ENCODE measurements at regions not wholly inside any gene's neighbourhood (a gene's known extent, or its start where the extent isn't known, plus 50 kb on each side); places are given as distances from the start of the nearest gene placed in this dataset.

GRCh38 chr4:62953752-62954151 is 1455.5 kb downstream of the TECRL start:
- Histone ChIP-seq H3K27me3 (ENCODE audit: insufficient read depth) (no peaks in the 10 kb centered on the region), H3K4me2 (peak overlapping the region; percentile 17), H3K36me3 (ENCODE audit: insufficient read depth) (no peaks in the 10 kb centered on the region), H4K20me1 (replicated peaks; ENCODE audit: insufficient read depth) (no peaks in the 10 kb centered on the region), H3F3A (replicated peaks; ENCODE audit: low read depth) (no peaks in the 10 kb centered on the region), H3K9me2 (ENCODE audit: insufficient read depth) (0 out of 2 replicates have a peak, but pooled peaks cover 6% of the 10 kb centered on the region), H3K27ac (ENCODE audit: low read depth) (no peak overlapping the region), H2AFZ (no peak overlapping the region), H3K4me1 (ENCODE audit: insufficient read depth) (peaks cover 15% of the 10 kb centered on the region), H3K4me3 (no peak overlapping the region; the same call in 1 of the 2 replicates), H3K79me2 (replicated peaks; ENCODE audit: insufficient read depth) (no peaks in the 10 kb centered on the region)
- H3K36me3 Mint-ChIP-seq (ENCODE audit: low read depth) = no peaks in the 10 kb centered on the region
- peak overlapping the region; percentile 53; the same call in 1 of the 2 replicates for H3K27ac Mint-ChIP-seq
- peaks cover 19% of the 10 kb centered on the region for H3K4me1 Mint-ChIP-seq
- DNase-seq (ENCODE audit: low spot score) = peak; percentile 72
- ATAC-seq = peak; percentile 91
- H3K27me3 Mint-ChIP-seq (ENCODE audit: insufficient read depth, low read depth, poor library complexity) = no peaks in the 10 kb centered on the region
- TF ChIP-seq EZH2 (IDR thresholded peaks at IDR 0.05; ENCODE audit: low read depth, unreplicated experiment) (no peak), CTCF (conservative IDR thresholded peaks at IDR 0.05; ENCODE audit: low read depth in 2 of 2) (no peak), STAT1 (IDR thresholded peaks at IDR 0.05; ENCODE audit: unreplicated experiment) (no peak)
- TF ChIP-seq, protein P1, sequence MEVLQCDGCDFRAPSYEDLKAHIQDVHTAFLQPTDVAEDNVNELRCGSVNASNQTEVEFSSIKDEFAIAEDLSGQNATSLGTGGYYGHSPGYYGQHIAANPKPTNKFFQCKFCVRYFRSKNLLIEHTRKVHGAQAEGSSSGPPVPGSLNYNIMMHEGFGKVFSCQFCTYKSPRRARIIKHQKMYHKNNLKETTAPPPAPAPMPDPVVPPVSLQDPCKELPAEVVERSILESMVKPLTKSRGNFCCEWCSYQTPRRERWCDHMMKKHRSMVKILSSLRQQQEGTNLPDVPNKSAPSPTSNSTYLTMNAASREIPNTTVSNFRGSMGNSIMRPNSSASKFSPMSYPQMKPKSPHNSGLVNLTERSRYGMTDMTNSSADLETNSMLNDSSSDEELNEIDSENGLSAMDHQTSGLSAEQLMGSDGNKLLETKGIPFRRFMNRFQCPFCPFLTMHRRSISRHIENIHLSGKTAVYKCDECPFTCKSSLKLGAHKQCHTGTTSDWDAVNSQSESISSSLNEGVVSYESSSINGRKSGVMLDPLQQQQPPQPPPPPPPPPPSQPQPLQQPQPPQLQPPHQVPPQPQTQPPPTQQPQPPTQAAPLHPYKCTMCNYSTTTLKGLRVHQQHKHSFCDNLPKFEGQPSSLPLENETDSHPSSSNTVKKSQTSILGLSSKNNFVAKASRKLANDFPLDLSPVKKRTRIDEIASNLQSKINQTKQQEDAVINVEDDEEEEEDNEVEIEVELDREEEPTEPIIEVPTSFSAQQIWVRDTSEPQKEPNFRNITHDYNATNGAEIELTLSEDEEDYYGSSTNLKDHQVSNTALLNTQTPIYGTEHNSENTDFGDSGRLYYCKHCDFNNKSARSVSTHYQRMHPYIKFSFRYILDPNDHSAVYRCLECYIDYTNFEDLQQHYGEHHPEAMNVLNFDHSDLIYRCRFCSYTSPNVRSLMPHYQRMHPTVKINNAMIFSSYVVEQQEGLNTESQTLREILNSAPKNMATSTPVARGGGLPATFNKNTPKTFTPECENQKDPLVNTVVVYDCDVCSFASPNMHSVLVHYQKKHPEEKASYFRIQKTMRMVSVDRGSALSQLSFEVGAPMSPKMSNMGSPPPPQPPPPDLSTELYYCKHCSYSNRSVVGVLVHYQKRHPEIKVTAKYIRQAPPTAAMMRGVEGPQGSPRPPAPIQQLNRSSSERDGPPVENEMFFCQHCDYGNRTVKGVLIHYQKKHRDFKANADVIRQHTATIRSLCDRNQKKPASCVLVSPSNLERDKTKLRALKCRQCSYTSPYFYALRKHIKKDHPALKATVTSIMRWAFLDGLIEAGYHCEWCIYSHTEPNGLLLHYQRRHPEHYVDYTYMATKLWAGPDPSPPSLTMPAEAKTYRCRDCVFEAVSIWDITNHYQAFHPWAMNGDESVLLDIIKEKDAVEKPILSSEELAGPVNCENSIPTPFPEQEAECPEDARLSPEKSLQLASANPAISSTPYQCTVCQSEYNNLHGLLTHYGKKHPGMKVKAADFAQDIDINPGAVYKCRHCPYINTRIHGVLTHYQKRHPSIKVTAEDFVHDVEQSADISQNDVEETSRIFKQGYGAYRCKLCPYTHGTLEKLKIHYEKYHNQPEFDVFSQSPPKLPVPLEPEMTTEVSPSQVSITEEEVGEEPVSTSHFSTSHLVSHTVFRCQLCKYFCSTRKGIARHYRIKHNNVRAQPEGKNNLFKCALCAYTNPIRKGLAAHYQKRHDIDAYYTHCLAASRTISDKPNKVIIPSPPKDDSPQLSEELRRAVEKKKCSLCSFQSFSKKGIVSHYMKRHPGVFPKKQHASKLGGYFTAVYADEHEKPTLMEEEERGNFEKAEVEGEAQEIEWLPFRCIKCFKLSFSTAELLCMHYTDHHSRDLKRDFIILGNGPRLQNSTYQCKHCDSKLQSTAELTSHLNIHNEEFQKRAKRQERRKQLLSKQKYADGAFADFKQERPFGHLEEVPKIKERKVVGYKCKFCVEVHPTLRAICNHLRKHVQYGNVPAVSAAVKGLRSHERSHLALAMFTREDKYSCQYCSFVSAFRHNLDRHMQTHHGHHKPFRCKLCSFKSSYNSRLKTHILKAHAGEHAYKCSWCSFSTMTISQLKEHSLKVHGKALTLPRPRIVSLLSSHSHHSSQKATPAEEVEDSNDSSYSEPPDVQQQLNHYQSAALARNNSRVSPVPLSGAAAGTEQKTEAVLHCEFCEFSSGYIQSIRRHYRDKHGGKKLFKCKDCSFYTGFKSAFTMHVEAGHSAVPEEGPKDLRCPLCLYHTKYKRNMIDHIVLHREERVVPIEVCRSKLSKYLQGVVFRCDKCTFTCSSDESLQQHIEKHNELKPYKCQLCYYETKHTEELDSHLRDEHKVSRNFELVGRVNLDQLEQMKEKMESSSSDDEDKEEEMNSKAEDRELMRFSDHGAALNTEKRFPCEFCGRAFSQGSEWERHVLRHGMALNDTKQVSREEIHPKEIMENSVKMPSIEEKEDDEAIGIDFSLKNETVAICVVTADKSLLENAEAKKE (CRISPR knock-in tag; IDR thresholded peaks at IDR 0.05) = peak; percentile 64; the same call in 1 of the 2 replicates
- no peaks in the 10 kb centered on the region for H3K9me3 Mint-ChIP-seq
- H3K4me3 Mint-ChIP-seq = peak overlapping the region; percentile 8; the same call in 2 of the 3 replicates
